Breast epithelium (tissue), 3 donors: ENCODE measurements at regions not wholly inside any gene's neighbourhood (a gene's known extent, or its start where the extent isn't known, plus 50 kb on each side); places are given as distances from the start of the nearest gene placed in this dataset.

Experiments used
- CTCF ChIP-seq, 3 donors: fragments of 450-650 bp; IDR thresholded peaks; one replicate each; pipeline ENCODE4 v1.5.1; 2016 to 2017; ENCODE audit warnings: antibody characterized with exemption in 3 of 3, mild to moderate bottlenecking in 3 of 3, moderate library complexity in 3 of 3
- POLR2A ChIP-seq: fragments of 450-650 bp; IDR thresholded peaks from one replicate; pipeline ENCODE4 v1.6.1; 2016; ENCODE audit warnings: antibody characterized with exemption, mild to moderate bottlenecking, moderate library complexity

GRCh38 chr9:81108821-81109220, 580.5 kb downstream of the TLE1 start:
- TF ChIP-seq CTCF (IDR thresholded peaks at IDR 0.05) = no peak
- no peak for TF ChIP-seq POLR2A
